HCT116 (cell line): ENCODE measurements at regions not wholly inside any gene's neighbourhood (a gene's known extent, or its start where the extent isn't known, plus 50 kb on each side); places are given as distances from the start of the nearest gene placed in this dataset.

Experiments used
- ATF3 ChIP-seq: IDR thresholded peaks from 2 replicates; pipeline ENCODE4 v1.6.1; 2012
- CEBPB ChIP-seq: IDR thresholded peaks from 2 replicates; pipeline ENCODE4 v1.6.1; 2012; ENCODE audit warnings: low read depth
- EGR1 ChIP-seq: IDR thresholded peaks from 2 replicates; pipeline ENCODE4 v1.6.1; 2012; ENCODE audit warnings: low read depth
- EZH2phosphoT487 ChIP-seq: fragments of 200-600 bp; IDR thresholded peaks from 2 replicates; pipeline ENCODE4 v1.6.1; 2018; ENCODE audit warnings: antibody characterized with exemption, borderline replicate concordance
- JUND ChIP-seq: IDR thresholded peaks from 2 replicates; pipeline ENCODE4 v1.6.1; 2012
- POLR2A ChIP-seq: IDR thresholded peaks from 2 replicates; pipeline ENCODE4 v1.7.0; 2011; ENCODE audit warnings: borderline replicate concordance; ENCODE audit not compliant: insufficient read depth, insufficient read length; ENCODE audit errors: extremely low read depth
- SIN3A ChIP-seq: IDR thresholded peaks from 2 replicates; pipeline ENCODE4 v1.6.1; 2012; ENCODE audit warnings: low read depth
- SP1 ChIP-seq: IDR thresholded peaks from 2 replicates; pipeline ENCODE4 v1.6.1; 2012; ENCODE audit warnings: low read depth
- TCF7L2 ChIP-seq: IDR thresholded peaks from 2 replicates; pipeline ENCODE4 v1.7.0; 2011; ENCODE audit warnings: borderline replicate concordance, inconsistent platforms; ENCODE audit not compliant: insufficient read depth, insufficient read length; ENCODE audit errors: extremely low read depth
- ZFX ChIP-seq: fragments of 450-650 bp; IDR thresholded peaks from 2 replicates; pipeline ENCODE4 v1.6.1; 2017
- TF ChIP-seq, protein P1 (sequence below), 3 experiments: fragments of 200-600 bp in 1 of 3; sonication (generic) in 1 of 3; IDR thresholded peaks in 2 of 3; conservative IDR thresholded peaks in 1 of 3; 2 replicates each; pipeline ENCODE4 v1.5.1; 2012 to 2017; ENCODE audit warnings: low read depth in 2 of 3, low read length in 2 of 3, antibody characterized with exemption in 1 of 3, borderline replicate concordance in 1 of 3, control low read depth in 1 of 3, mild to moderate bottlenecking in 1 of 3, mixed read lengths in 1 of 3, mixed run types in 1 of 3, moderate library complexity in 1 of 3; ENCODE audit not compliant: insufficient read depth in 1 of 3

DNA sequence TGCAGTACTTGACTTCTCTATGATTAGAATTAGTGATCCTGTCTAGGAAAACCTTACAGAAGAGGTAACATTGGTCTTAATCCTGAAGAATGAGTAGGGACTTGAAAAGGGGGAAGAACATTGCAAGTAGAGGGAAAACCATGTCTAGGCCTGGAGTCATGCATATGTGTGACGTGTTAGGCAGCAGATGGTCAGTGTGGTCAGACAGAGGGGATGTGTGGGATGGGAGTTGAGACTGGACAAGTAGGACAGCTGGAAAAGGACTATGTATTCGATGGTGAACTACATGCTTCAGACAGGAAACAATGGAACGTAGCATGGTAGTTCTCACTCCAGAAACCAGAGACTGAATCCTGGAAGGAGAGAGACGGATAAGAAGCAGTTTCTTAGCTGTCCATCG is 235.6 kb upstream of the LRTM1 start:
- TF ChIP-seq, protein P1, sequence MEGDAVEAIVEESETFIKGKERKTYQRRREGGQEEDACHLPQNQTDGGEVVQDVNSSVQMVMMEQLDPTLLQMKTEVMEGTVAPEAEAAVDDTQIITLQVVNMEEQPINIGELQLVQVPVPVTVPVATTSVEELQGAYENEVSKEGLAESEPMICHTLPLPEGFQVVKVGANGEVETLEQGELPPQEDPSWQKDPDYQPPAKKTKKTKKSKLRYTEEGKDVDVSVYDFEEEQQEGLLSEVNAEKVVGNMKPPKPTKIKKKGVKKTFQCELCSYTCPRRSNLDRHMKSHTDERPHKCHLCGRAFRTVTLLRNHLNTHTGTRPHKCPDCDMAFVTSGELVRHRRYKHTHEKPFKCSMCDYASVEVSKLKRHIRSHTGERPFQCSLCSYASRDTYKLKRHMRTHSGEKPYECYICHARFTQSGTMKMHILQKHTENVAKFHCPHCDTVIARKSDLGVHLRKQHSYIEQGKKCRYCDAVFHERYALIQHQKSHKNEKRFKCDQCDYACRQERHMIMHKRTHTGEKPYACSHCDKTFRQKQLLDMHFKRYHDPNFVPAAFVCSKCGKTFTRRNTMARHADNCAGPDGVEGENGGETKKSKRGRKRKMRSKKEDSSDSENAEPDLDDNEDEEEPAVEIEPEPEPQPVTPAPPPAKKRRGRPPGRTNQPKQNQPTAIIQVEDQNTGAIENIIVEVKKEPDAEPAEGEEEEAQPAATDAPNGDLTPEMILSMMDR (IDR thresholded peaks at IDR 0.05 in 2 of 3, conservative IDR thresholded peaks at IDR 0.05 in 1 of 3; ENCODE audit: borderline replicate concordance in 1 of 3, insufficient read depth in 1 of 3, low read depth in 2 of 3, low read length in 2 of 3), result no peak
- no peak for TF ChIP-seq POLR2A
- no peak for TF ChIP-seq ATF3
- TF ChIP-seq CEBPB, result no peak
- TF ChIP-seq ZFX, result no peak
- TF ChIP-seq SIN3A, result no peak
- no peak for TF ChIP-seq JUND
- TF ChIP-seq TCF7L2, result no peak
- TF ChIP-seq EZH2phosphoT487, result no peak
- no peak for TF ChIP-seq EGR1
- no peak for TF ChIP-seq SP1
